HFF-Myc (cell line): ENCODE measurements at regions not wholly inside any gene's neighbourhood (a gene's known extent, or its start where the extent isn't known, plus 50 kb on each side); places are given as distances from the start of the nearest gene placed in this dataset.

ENCODE experiments used
- DNase-seq: peaks from one replicate; pipeline ENCODE4 v3.0.0-alpha.2; 2011; ENCODE audit warnings: low read depth; ENCODE audit errors: extremely low read depth
- H3K4me3 ChIP-seq: replicated peaks from 2 replicates; pipeline ENCODE4 v1.5.1; 2011; ENCODE audit warnings: low read depth, mild to moderate bottlenecking, control low read depth, low read length
- CTCF ChIP-seq: IDR thresholded peaks from 2 replicates; pipeline ENCODE4 v1.5.1; 2012; ENCODE audit warnings: mild to moderate bottlenecking, low read depth, low read length, control low read depth; ENCODE audit errors: missing control alignments

- no peak for TF ChIP-seq CTCF
- DNase-seq: no peak
- H3K4me3 ChIP-seq: no peak overlapping the region
Measured at GRCh38 chr3:151935446-151935845, 62.0 kb downstream of the SUCNR1 start.

GRCh38 chr3:151940481-151940880 is 67.0 kb downstream of the SUCNR1 start:
- no peak for DNase-seq
- TF ChIP-seq CTCF: no peak
- no peak overlapping the region for H3K4me3 ChIP-seq

GRCh38 chr3:151943539-151943938 is 70.1 kb downstream of the SUCNR1 start:
- no peak for TF ChIP-seq CTCF
- H3K4me3 ChIP-seq: no peak overlapping the region
- DNase-seq: no peak

GRCh38 chr3:151944356-151944755 is 70.9 kb downstream of the SUCNR1 start:
- H3K4me3 ChIP-seq: no peak overlapping the region
- no peak for TF ChIP-seq CTCF
- DNase-seq: no peak

GRCh38 chr3:151946606-151947005 is 73.2 kb downstream of the SUCNR1 start:
- TF ChIP-seq CTCF: no peak
- H3K4me3 ChIP-seq: no peak overlapping the region
- DNase-seq: no peak

GRCh38 chr3:151949706-151950105 is 76.3 kb downstream of the SUCNR1 start:
- no peak overlapping the region for H3K4me3 ChIP-seq
- no peak for TF ChIP-seq CTCF
- DNase-seq: no peak

- no peak overlapping the region for H3K4me3 ChIP-seq
- DNase-seq: no peak
- no peak for TF ChIP-seq CTCF
Measured at GRCh38 chr3:151955356-151955755, 81.9 kb downstream of the SUCNR1 start.
